ENCODE measurements at regions not wholly inside any gene's neighbourhood (a gene's known extent, or its start where the extent isn't known, plus 50 kb on each side); places are given as distances from the start of the nearest gene placed in this dataset.
"Not testable (repeated sequence)": the region's sequence is repeated elsewhere in the genome, so short reads cannot be mapped to it uniquely, and the experiment has no call there.

DNA sequence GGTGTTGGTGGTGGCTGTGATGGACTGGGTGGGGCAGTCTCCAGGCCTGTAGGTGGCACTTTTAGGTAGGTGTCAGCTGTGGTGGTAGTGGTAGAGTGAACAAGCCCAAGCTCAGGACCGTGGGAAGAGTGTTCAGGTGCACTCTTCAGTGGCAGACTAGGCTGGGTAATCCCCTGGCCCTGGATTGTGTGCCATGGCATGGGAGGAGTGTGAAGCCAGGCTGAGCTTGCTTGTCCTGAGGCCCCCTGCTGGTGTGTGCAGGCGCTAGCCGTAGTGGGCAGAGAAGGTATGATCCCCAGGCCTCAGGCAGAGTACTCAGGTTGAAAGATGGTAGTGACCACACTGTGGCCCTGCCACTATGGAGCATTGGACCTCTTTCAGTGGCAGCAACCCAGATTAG, 850.3 kb downstream of the DSC3 start:
- 93% methylated on average over 3 of the region's 3 CpGs for WGBS
- Histone ChIP-seq H3K27ac (ENCODE audit: low read depth) (no peak overlapping the region), H3K4me1 (ENCODE audit: insufficient read depth) (no peaks in the 10 kb centered on the region), H3K4me3 (ENCODE audit: low read depth, low read length) (no peak overlapping the region), H3K36me3 (ENCODE audit: insufficient read depth) (no peaks in the 10 kb centered on the region)
- DNase-seq (ENCODE audit: extremely low spot score): no peak

DNA sequence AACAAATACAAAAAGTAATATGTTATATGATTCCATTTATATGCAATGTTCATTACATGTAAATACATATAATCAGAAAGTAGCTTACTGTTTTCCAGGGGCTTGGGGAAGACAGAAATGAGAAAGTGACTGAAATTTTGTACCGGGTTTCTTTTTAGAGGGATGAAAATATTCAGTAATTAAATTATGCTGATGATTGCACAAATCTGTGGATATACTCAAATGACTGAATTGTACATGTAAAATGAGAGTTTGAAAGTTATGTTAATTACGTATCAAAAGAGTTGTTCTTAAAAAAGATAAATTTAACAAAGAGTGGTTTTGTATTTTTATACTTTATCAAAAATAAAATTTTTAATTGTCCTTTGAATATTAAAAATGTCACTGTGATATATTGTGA, 856.3 kb downstream of the DSC3 start:
- Histone ChIP-seq H3K36me3 (ENCODE audit: insufficient read depth) (no peaks in the 10 kb centered on the region), H3K4me3 (ENCODE audit: low read depth, low read length) (no peak overlapping the region), H3K4me1 (ENCODE audit: insufficient read depth) (no peaks in the 10 kb centered on the region), H3K27ac (ENCODE audit: low read depth) (no peak overlapping the region)
- no peak for DNase-seq (ENCODE audit: extremely low spot score)
- WGBS: 88% methylated on average over 2 of the region's 2 CpGs

DNA sequence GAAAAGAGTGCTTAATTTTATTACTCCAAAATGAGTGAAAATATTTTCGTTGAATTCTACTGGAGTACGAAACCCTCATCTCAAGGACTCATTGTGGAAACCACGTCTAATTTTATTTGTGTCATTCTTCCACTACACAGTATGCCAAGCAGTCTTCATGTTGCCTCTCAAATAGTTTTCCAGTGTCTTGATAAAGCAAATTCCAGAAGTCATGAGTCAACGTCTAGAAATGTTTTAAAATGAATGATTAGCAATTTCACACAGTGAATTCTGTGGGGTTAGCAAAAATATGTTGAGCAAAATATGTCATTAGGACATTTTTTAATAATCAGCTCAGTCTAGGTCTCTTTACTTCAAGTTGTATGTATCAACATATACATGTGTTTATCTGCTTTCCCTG, 865.5 kb downstream of the DSC3 start:
- Histone ChIP-seq H3K4me1 (ENCODE audit: insufficient read depth) (no peaks in the 10 kb centered on the region), H3K4me3 (ENCODE audit: low read depth, low read length) (no peak overlapping the region), H3K27ac (ENCODE audit: low read depth) (no peak overlapping the region), H3K36me3 (ENCODE audit: insufficient read depth) (no peaks in the 10 kb centered on the region)
- no peak for DNase-seq (ENCODE audit: extremely low spot score)
- 78% methylated on average over 4 of the region's 4 CpGs for WGBS

DNA sequence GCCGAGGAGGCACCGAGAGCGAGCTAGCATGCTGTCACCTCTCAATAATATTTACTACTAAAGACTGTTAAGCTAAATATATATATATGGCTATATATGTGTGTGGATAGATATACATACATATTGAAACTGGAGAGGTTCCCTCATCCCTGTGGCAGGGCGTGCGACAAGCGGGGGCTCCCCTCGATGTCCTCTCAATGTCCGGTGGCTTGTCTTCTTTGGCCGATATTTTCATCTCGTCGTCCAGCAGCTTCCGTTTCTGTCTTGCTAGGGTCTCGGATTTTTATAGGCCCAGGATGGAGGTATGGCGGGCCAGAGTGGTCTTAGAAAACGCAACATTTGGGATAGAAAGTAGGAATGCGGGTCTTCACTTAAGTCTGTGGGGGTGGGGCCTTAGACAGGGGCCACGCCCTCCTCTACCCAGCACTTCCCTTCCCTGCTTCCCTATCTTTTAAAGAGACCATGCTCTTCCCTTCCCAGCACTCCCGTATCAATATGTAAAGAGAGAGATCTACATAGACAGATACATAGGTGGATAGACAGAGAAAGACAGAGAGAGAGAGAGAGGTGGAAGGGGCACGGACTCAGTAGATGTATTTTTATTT, 866.8 kb downstream of the DSC3 start:
- Histone ChIP-seq H3K4me1 (ENCODE audit: insufficient read depth) (no peaks in the 10 kb centered on the region), H3K36me3 (ENCODE audit: insufficient read depth) (no peaks in the 10 kb centered on the region), H3K27ac (ENCODE audit: low read depth) (no peak overlapping the region), H3K4me3 (ENCODE audit: low read depth, low read length) (no peak overlapping the region)
- WGBS: 95% methylated on average over 19 of the region's 19 CpGs
- DNase-seq (ENCODE audit: extremely low spot score): no peak

DNA sequence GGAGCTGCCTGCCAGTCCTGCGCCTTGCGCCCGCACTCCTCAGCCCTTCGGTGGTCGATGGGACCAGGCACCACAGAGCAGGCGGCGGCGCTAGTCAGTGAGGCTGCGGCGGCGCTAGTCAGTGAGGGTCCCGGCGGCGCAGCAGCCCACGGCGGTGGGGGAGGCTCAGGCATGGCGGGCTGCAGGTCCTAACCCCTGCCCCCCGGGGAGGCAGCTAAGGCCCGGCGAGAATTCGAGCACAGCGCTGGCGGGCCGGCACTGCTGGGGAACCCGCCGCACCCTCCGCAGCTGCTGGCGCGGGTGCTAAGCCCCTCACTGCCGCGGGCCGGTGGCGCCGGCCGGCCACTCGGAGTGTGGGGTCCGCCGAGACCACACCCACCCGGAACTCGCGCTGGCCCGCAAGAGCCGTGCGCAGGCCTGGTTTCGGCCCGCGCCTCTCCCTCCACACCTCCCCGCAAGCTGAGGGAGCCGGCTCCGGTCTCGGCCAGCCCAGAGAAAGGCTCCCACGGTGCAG, 867.4 kb downstream of the DSC3 start:
- Histone ChIP-seq H3K4me1 (ENCODE audit: insufficient read depth) (no peaks in the 10 kb centered on the region), H3K27ac (ENCODE audit: low read depth) (no peak overlapping the region), H3K36me3 (ENCODE audit: insufficient read depth) (no peaks in the 10 kb centered on the region), H3K4me3 (ENCODE audit: low read depth, low read length) (no peak overlapping the region)
- 99% methylated on average over 52 of the region's 52 CpGs for WGBS
- DNase-seq (ENCODE audit: extremely low spot score): no peak

DNA sequence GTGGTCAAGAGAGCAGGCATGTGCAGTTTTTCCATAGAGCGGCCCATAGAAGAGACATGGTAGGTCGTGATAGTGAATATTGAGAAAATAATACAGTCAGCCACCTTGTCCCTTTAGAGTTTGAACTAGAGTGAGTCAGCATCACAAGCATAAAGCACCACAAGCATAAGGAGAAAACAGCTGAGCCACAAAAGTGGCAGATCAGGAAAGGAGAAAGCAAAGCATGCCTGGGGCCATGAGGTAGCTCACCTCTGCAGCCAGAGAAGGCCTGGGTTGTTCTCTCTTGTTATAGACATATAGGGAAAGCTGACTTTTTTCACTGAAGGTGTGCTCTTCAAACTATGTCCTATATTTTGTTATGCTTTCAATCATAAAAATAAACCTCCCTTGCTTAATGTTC, 879.0 kb downstream of the DSC3 start:
- Histone ChIP-seq H3K4me3 (ENCODE audit: low read depth, low read length) (no peak overlapping the region), H3K4me1 (ENCODE audit: insufficient read depth) (no peaks in the 10 kb centered on the region), H3K36me3 (ENCODE audit: insufficient read depth) (no peaks in the 10 kb centered on the region), H3K27ac (ENCODE audit: low read depth) (no peak overlapping the region)
- no peak for DNase-seq (ENCODE audit: extremely low spot score)
- 97% methylated on average over 2 of the region's 2 CpGs for WGBS

DNA sequence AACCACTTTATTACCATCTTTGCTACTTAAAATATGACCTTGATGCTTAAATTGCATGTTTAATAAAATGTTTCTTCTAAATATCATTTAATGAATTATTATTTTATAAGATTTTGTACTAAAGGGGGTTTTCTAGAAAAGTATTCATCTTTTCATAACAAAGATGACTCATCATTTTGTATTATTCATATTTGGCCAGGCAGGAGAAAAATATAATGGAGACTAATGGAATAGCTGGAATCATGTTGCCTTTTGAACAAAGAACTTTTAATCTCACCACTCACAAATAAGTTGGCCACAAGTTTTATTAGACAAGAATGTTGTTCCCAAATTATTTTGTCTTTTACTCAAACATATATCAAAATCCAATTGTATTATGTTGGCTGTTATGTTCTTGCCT, 882.4 kb downstream of the DSC3 start:
- Histone ChIP-seq H3K36me3 (ENCODE audit: insufficient read depth) (no peaks in the 10 kb centered on the region), H3K4me1 (ENCODE audit: insufficient read depth) (no peaks in the 10 kb centered on the region), H3K4me3 (ENCODE audit: low read depth, low read length) (no peak overlapping the region), H3K27ac (ENCODE audit: low read depth) (no peak overlapping the region)
- DNase-seq (ENCODE audit: extremely low spot score): no peak

DNA sequence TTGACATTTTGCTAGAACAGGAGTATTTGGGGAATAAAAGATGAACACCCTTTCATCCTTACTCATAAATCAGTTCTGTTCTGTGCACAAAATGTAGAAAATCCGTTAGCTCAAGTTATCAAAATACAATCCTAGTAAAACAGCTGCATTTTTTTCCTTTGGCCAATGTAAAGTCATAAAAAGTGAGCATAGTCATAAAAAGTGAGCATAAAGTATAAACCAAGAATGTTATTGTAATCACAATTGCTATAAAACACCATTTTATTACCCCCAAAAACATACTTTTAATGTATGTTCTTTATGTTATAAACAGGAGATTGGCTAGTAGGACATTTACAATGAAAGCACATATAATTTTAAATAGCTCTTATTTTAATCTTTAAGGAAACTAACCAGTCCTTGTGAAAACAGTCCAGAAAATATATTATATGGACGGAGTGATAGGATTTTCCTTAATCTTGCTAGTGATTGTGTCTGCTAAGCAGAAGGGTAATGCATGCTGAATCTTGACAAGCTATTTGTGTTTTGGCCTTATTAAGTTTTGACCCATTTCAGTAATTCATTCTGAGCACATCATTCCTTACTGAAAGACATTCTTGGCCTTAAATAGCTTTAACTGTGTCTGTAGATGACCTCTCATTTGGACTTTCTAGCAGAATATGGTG, 891.8 kb downstream of the DSC3 start:
- H3K27ac ChIP-seq (ENCODE audit: low read depth): no peak overlapping the region
- H3K4me3 ChIP-seq (ENCODE audit: low read depth, low read length): no peak overlapping the region
- no peak for DNase-seq (ENCODE audit: extremely low spot score)
- H3K4me1 ChIP-seq (ENCODE audit: insufficient read depth): no peaks in the 10 kb centered on the region
- no peaks in the 10 kb centered on the region for H3K36me3 ChIP-seq (ENCODE audit: insufficient read depth)
- 18% methylated on average over 2 of the region's 2 CpGs for WGBS

DNA sequence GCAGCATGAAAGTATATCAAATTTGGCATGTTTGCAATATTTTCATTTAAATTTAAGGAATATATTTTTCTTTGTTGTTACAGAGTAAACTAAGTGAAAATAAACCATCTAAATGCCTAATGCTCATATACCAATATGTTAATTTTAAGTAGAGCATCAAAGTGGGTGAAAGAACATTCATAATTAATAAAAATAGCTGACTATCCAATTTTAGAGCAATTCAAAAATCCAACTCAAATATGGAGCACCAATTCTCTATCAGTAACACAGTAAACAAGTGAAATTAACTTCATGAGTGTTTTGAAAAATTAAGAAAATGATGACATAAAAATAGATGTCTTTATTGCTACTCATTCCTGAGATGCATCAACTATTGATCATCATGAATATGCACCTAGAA, 893.0 kb downstream of the DSC3 start:
- no peak for DNase-seq (ENCODE audit: extremely low spot score)
- Histone ChIP-seq H3K4me1 (ENCODE audit: insufficient read depth) (no peaks in the 10 kb centered on the region), H3K27ac (ENCODE audit: low read depth) (no peak overlapping the region), H3K4me3 (ENCODE audit: low read depth, low read length) (no peak overlapping the region), H3K36me3 (ENCODE audit: insufficient read depth) (no peaks in the 10 kb centered on the region)

DNA sequence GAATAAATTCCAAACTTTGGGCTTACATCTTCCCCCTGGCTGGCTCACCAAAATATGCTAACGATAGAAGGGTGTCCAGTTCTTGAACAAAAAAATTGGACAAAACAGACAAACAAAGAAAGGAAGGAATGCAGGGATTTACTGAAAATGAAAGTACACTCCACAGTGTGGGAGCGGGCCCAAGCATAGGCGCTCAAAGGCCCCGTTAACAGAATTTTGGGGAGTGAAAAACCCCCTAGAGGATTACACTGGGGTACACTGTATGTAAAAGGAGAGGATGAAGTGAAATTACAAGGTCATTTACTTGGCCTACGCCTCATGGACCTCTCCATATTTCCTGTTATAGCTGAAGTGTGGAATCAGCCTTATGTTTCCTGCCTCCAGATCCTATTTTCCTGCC, 899.7 kb downstream of the DSC3 start:
- Histone ChIP-seq H3K27ac (ENCODE audit: low read depth) (no peak overlapping the region), H3K4me1 (ENCODE audit: insufficient read depth) (no peaks in the 10 kb centered on the region), H3K4me3 (ENCODE audit: low read depth, low read length) (no peak overlapping the region), H3K36me3 (ENCODE audit: insufficient read depth) (no peaks in the 10 kb centered on the region)
- no peak for DNase-seq (ENCODE audit: extremely low spot score)
- 89% methylated on average over 5 of the region's 5 CpGs for WGBS

DNA sequence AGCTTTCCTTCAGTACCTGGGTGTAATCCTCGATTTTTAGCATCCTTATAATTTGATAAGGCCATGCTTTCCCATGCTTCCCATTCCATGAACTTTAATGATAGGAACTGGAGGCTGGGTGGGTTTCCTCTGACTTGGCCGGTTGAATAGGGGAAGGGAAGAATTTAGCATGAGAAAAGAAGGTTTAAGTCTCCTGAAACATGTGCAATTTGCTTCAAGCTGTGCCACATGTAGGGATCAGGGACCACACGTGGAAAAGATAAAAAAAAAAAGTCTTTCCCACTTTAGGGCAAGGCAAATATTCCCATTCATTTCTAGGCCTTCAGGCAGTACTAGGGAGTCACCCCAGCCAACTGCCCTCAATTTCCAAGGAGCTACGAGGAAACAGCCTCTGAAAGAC, 900.3 kb downstream of the DSC3 start:
- no peak for DNase-seq (ENCODE audit: extremely low spot score)
- Histone ChIP-seq H3K36me3 (ENCODE audit: insufficient read depth) (no peaks in the 10 kb centered on the region), H3K27ac (ENCODE audit: low read depth) (no peak overlapping the region), H3K4me1 (ENCODE audit: insufficient read depth) (no peaks in the 10 kb centered on the region), H3K4me3 (ENCODE audit: low read depth, low read length) (no peak overlapping the region)
- 45% methylated on average over 4 of the region's 4 CpGs for WGBS

DNA sequence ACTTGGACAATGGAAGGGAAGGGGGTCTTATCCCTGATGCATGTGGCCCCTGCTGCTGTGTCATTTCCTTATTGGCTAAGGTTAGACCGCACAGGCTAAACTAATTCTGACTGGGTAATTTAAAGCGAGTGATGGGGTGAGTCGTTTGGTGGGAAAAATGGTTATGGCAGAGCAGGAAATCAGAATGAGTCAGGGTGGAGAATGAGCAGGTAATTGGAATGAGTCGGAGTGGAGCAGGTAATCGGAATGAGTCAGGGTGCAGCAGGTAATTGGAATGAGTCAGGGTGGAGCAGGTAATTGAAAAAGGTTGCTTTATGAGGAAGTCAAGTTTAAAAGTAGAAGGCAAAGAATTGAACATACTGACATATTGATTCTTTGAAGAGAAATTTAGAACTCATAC, 901.0 kb downstream of the DSC3 start:
- not testable (repeated sequence) for H3K27ac ChIP-seq (ENCODE audit: low read depth); DNase-seq (ENCODE audit: extremely low spot score); H3K4me3 ChIP-seq (ENCODE audit: low read depth, low read length); H3K36me3 ChIP-seq (ENCODE audit: insufficient read depth); H3K4me1 ChIP-seq (ENCODE audit: insufficient read depth)
- WGBS: 86% methylated on average over 5 of the region's 5 CpGs

DNA sequence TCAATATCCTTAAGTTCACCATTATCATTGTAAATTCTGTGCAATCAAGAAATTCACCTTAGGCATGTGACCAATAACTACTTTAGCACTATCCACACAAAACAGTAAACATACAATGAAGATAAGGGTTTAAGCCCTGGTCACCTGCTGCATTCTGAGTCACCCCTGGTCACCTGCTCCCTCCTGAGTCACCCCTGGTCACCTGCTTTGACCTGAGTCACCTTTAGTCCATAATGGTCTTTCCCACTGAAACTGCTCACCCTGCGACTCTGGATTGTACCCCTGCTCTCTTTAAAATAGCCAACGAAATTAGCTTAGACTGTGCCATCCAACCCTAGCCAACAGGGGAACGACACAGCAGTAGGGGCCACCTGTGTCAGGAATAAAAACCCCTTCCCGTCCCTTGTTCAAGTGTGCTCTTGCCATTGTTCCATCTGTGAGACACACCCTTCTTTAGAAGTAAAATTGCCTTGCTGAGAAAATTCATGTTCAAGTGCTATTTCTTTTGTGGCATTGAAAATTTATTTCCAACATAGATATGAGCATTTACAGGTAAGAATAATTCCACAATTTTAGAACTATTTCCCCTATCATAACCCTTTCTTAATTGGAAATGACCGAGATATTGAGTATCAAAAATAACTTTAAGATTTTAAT, 902.8 kb downstream of the DSC3 start:
- Histone ChIP-seq H3K27ac (ENCODE audit: low read depth) (no peak overlapping the region), H3K36me3 (ENCODE audit: insufficient read depth) (no peaks in the 10 kb centered on the region), H3K4me1 (ENCODE audit: insufficient read depth) (no peaks in the 10 kb centered on the region), H3K4me3 (ENCODE audit: low read depth, low read length) (no peak overlapping the region)
- 76% methylated on average over 5 of the region's 5 CpGs for WGBS
- no peak for DNase-seq (ENCODE audit: extremely low spot score)

DNA sequence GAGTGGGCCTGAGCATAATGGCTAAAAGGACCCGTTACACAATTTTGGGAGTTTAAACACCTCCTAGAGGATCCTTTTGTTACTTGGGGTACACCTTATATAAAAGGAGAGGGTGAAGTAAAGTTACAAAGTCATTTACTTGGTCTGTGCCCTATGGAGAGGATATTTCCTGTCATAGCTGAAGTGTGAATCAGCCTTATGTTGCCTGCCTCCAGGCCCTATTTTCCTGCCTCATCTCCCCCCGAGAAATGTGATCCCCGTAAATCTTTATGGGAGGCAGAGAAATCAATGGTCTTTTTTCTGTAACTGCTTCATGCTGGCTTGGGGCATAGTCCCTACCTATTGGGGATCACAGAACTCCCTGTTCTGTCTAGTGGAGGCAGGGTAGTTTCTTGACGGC, 906.6 kb downstream of the DSC3 start:
- Histone ChIP-seq H3K27ac (ENCODE audit: low read depth) (no peak overlapping the region), H3K4me3 (ENCODE audit: low read depth, low read length) (no peak overlapping the region), H3K36me3 (ENCODE audit: insufficient read depth) (no peaks in the 10 kb centered on the region), H3K4me1 (ENCODE audit: insufficient read depth) (no peaks in the 10 kb centered on the region)
- WGBS: 82% methylated on average over 4 of the region's 4 CpGs
- no peak for DNase-seq (ENCODE audit: extremely low spot score)
